GM12801 (cell line): ENCODE measurements at regions not wholly inside any gene's neighbourhood (a gene's known extent, or its start where the extent isn't known, plus 50 kb on each side); places are given as distances from the start of the nearest gene placed in this dataset.
A peak's percentile ranks its signal among the peaks of the same experiment; 100 is the strongest.

Experiments used
- TF ChIP-seq, protein P1 (sequence below): IDR thresholded peaks from one replicate; pipeline ENCODE4 v1.5.1; 2011; ENCODE audit warnings: control low read depth; ENCODE audit not compliant: insufficient read length; ENCODE audit errors: extremely low read depth

DNA sequence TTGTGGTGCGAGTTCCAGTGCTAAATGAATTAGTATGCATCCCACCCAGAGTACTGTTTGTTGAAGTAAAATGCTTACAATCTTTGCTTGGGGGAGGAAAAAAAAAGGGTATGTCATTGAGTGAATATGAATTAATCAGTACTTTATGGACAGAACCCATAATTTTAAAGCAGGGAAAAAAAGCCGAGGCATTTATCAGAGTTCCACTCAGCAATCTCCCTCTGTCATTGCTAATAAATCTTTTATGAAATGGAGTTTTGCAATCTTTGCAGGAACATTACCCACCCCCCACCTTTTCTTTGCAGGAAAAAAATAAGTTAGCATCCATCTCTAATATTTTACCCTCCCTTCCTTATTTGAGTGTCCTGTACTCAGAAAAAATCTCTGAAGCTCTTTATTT, 127.9 kb upstream of the TMPO start:
- TF ChIP-seq, protein P1, sequence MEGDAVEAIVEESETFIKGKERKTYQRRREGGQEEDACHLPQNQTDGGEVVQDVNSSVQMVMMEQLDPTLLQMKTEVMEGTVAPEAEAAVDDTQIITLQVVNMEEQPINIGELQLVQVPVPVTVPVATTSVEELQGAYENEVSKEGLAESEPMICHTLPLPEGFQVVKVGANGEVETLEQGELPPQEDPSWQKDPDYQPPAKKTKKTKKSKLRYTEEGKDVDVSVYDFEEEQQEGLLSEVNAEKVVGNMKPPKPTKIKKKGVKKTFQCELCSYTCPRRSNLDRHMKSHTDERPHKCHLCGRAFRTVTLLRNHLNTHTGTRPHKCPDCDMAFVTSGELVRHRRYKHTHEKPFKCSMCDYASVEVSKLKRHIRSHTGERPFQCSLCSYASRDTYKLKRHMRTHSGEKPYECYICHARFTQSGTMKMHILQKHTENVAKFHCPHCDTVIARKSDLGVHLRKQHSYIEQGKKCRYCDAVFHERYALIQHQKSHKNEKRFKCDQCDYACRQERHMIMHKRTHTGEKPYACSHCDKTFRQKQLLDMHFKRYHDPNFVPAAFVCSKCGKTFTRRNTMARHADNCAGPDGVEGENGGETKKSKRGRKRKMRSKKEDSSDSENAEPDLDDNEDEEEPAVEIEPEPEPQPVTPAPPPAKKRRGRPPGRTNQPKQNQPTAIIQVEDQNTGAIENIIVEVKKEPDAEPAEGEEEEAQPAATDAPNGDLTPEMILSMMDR: no peak

DNA sequence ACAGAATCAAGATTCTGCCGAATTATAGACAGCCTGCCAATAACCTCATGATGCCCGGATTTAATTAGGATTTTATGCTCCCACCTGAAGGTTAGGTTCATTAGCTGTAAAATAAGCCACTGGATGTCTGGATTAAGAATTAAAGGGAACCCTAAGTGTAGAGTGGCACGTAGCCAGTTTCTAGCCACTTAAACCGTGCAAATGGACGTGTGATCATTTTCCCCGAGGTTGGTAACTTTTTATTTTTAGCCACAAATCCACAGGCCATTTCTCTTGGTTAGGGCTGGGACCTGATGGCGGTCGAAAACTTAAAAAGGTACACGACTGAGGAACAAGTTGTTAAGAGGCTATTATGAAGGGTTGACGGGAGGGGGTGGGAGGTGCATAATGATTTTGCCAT, 127.3 kb upstream of the TMPO start:
- TF ChIP-seq, protein P1: no peak

DNA sequence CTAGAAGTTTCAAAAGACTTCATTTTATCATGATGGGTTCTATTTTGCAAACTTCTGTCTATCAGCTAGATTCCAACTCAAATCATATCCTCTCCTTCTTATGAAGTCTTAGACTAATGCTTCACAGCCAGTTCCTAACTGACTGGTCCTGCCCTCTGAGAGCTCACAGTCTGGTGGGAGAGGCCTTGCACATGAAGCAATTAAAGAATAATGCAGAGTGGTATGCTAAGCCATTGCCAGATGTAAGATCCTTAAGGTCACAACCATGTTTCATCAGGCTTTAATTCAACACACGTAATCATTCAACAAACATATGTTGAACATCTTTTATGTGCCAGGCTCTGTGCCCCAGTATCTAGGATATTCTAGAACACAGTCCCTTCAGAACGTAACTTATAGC, 125.8 kb upstream of the TMPO start:
- TF ChIP-seq, protein P1: no peak

DNA sequence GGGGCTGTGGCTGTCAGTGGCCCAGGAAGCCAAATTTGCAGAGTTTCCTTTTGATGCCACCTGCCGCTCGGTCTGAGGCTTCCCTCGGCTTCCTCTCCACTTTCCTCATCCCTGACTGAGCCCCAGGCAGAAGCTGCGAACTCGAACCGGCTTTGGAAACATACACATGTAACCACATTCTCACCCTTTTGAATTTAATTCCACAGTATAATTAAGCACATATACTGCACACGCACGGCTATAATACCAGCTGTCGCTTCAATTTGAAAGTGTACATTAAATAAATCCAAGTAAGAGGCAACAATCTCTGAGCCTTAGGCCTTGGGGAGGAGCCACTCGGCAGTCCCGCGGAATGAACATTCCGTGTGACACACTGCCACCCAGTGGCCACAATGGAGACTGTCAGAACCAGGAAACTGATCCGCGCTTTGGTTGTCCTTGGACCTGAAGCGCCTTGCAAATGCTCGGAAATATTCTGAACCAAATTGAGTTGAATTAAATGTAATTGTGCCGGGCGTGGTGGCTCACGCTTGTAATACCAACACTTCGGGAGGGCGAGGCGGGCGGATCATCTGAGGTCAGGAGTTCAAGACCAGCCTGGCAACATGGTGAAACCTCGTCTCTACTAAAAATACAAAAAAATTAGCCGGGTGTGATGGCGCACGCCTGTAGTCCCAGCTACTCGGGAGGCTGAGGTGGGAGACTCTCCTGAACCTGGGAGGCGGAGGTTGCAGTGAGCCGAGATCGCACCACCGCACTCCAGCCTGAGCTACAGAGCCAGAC, 117.9 kb upstream of the TMPO start:
- TF ChIP-seq, protein P1: peak; percentile 9

DNA sequence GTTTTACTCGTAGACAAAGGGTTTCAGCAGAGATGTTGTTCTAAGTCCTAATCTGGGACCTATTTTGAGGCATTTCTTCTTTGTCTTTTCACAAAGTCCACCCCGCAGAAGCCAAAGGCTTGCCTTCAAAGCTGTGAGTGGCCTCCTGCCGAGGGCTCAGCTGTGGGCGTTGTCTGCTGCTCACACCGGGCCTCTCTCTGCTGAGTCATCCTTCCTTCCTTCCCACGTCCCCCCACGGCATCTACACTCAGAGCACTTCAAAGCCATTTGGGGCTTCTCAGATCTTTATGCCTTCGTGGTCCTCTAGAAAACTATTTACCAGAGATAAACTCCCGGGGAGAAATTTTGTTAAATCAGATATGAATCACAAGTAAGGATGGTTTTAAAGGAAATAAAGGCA, 115.9 kb upstream of the TMPO start:
- TF ChIP-seq, protein P1: no peak

DNA sequence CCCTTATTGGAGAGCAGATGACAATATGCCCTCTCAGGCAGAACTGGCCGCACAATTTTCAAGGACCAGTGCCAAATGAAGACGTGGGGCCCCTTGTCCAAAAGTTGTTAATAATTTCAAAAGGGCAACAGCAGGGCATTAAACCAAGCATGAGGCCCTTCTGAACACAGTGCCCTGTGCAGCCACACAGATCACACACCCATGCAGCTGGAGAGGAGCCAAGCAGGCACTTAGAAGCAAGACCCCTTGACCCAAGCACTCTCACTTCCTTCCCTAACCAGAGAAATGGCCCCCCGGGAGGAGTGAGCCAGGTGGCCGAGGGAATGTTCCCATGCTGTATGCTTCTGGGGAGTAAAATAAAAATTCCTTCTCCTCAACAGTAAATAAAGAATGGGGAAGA, 114.0 kb upstream of the TMPO start:
- TF ChIP-seq, protein P1: no peak

DNA sequence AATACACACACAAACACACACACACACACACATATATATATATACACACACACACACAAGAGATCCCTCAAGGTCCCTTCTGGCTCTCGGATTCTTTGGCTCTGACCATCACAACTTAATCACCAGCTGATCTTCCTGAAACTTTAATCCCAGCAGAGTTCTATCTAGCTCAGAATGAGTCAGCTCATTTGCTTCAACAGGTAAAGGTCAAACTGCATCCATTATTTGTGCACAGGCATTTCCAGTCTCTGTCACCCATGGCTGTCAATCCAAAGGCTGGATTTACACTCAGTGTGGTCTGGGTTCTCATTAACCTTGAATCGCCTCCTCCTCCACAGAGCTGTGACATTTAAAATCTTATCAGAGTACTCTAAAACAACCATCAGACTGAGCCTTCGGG, 113.3 kb upstream of the TMPO start:
- TF ChIP-seq, protein P1: no peak
